Fibroblast of villous mesenchyme (primary cell): ENCODE measurements at regions not wholly inside any gene's neighbourhood (a gene's known extent, or its start where the extent isn't known, plus 50 kb on each side); places are given as distances from the start of the nearest gene placed in this dataset.
"Not testable (repeated sequence)": the region's sequence is repeated elsewhere in the genome, so short reads cannot be mapped to it uniquely, and the experiment has no call there.

Source experiments
- DNase-seq: peaks from one replicate; pipeline ENCODE4 v3.0.0-alpha.2; 2010; ENCODE audit warnings: low read depth
- H3K4me3 ChIP-seq: 2 replicates; pipeline ENCODE4 v1.5.1; 2011; ENCODE audit warnings: low read depth, mild to moderate bottlenecking, low read length
- CTCF ChIP-seq: IDR thresholded peaks from 2 replicates; pipeline ENCODE4 v1.5.1; 2012; ENCODE audit warnings: low read depth, mild to moderate bottlenecking, low read length; ENCODE audit not compliant: insufficient read depth

DNA sequence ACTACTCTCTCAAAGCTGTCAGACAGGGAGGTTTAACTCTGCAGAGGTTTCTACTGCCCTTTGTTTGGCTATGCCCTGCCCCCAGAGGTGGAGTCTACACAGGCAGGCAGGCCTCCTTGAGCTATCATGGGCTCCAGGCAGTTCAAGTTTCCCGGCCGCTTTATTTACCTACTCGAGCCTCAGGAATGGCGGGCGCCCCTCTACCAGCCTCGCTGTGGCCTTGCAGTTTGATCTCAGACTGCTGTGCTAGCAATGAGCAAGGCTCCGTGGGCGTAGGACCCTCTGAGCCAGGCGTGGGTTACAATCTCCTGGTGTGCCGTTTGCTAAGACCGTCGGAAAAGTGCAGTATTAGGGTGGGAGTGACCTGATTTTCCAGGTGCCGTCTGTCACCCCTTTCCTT lies 124.3 kb downstream of the PTCHD1 start:
- H3K4me3 ChIP-seq, DNase-seq: not testable (repeated sequence)

DNA sequence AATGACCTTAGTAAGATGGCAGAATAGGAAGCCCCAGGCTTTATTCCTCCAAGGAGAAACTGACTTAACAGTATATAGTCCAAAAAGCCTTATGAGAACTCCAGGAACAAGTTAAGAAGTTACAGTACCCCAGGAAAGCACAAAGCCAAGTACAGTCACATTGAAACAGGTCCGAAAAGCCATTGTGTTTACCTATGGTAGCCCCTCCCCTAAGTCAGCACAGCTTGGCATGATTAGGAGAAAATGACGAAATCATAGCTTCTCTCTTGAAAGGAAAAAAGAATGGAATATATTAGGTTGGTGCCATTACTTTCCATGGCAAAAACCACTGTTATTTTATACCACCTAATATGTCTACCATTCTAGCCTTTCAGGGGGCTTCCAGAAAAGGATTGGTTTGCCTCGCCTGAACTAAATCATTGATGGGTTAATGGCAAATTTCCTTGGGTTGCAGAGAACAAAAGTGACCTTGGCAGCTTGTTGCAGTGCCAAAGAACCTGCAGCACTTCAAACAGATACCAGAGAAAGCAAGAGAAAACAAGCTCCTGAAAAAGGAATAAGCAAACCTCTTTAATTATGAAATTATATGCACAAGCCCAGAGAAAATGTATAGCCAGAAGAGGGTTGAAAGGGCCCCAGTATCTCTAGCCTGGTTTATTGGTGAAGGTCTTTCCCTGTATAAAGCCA lies 130.6 kb downstream of the PTCHD1 start:
- no peak for DNase-seq
- no peak overlapping the region for H3K4me3 ChIP-seq
- TF ChIP-seq CTCF: no peak

- no peak overlapping the region for H3K4me3 ChIP-seq
- no peak for DNase-seq
- no peak for TF ChIP-seq CTCF
Observed at GRCh38 chrX:23465985-23466384, 131.3 kb downstream of the PTCHD1 start.

DNA sequence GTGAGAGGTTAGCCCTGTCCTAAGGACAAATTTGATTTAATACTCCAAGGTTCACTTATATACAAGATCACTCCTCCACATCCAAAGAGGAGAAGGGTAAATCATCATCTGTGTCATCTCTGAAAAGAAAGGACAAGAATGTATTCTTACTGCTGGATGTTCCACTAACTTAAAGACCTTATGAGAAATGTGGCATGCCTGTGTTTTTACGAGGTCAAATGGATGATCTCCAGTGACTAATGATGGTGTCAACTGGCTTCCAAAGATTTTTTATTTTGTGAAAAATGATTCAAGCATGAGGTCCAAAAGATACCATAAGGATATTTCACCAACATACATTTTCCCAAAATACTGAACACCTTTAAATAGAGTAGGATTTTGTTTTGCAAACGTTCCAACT lies 143.4 kb downstream of the PTCHD1 start:
- TF ChIP-seq CTCF: no peak
- DNase-seq: no peak

DNA sequence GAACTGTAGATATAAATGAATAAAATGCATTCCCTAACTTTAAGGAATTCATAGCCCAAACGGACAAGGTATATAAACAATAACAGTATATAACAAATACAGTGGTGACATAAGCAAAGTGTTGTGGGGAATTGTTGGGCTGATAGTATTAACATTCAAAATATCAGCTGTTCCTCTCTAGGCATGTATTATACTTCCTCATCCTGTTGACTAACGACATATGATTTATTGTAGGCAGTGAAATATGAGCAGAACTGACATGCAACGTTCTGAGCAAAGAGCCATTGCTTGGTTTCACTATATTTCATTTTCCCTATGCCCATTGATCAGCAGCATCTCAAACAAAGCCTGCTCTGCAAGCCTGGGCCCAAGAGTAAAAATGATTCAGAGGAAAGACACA lies 143.9 kb downstream of the PTCHD1 start:
- no peak for DNase-seq
- H3K4me3 ChIP-seq: no peak overlapping the region
- no peak for TF ChIP-seq CTCF

More for the DNA sequence above, 143.4 kb downstream of the PTCHD1 start:
- no peak overlapping the region for H3K4me3 ChIP-seq

DNA sequence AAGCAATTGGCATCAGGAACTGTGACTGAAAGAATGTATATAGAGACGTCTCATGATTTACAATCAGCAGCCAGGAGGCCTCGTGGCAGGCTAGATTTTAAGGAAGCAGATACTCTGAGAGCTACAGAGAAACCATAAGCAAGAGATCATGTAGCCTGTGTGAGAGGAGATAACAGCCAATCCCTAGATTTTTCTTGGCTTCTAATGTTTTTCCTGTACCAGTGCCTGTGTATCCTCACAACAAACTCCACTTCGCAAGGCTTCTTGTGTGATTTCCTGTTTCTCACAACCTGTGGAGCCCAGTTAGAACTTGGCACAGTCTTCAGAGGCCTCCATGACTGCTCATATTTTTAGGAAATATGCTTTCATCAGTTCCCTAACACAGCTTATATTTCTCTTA lies 147.9 kb downstream of the PTCHD1 start:
- no peak for TF ChIP-seq CTCF

DNA sequence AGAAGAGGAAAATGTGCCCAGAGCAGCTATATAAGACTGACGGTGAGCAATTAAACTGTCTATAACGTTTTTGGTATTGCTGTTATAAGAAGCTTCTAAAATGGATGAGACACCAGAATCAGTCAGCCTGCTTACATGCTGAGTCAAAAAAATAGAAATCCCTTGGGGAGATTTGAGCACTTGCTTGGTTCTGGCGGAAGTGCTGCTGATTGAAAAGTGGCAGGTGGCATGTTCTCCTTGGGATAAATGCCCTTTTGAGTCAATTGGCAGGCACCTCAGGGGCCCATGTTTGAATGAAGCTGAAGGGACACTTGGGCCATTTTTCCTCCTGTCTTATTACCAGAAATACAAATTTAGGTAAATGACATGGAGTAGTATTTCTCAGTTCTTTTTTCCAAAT lies 148.7 kb downstream of the PTCHD1 start:
- no peak for DNase-seq
- no peak overlapping the region for H3K4me3 ChIP-seq
- TF ChIP-seq CTCF: no peak

More for the DNA sequence above, 147.9 kb downstream of the PTCHD1 start:
- DNase-seq: no peak
- no peak overlapping the region for H3K4me3 ChIP-seq
